ENCODE measurements at regions not wholly inside any gene's neighbourhood (a gene's known extent, or its start where the extent isn't known, plus 50 kb on each side); places are given as distances from the start of the nearest gene placed in this dataset.

DNA sequence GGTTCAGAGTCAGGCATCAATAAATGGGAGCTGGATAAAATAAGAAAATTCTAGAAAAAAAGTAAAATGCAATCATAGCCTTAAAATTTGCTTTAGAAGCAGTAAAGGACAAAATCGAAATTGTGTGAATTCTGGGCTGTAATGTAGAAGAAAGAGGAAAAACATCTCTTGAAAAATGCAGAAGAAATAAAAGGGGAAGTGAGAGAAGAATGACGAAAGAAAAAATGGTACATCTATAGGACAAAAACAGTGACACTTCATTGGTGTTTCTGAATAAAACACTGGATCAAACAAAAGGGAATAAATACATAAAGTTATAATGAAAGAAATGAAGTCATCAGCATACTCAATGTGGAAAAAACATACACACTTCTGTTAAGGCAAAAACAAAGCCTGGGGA lies 642.3 kb downstream of the ACTL7B start:
- no peak for FAIRE-seq

DNA sequence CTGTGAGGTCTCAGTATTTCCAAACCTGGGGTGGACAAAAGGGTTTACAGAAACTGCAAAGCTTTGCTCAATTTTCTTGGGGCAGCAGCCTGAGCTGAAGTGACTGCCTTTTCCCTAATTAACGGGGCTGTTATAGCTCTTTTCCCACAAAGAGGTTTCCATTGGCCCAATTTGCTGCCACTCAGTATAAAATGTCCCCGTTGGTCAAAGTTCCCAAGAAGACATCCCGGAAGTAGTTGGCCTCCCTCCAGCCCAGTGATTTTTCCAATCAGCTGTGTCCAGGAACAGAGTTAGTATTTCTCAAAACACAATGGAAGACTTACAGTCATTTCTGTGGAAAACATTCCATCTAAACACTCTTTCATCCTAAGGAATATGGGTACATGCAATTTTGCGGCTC lies 643.6 kb downstream of the ACTL7B start:
- FAIRE-seq: no peak

DNA sequence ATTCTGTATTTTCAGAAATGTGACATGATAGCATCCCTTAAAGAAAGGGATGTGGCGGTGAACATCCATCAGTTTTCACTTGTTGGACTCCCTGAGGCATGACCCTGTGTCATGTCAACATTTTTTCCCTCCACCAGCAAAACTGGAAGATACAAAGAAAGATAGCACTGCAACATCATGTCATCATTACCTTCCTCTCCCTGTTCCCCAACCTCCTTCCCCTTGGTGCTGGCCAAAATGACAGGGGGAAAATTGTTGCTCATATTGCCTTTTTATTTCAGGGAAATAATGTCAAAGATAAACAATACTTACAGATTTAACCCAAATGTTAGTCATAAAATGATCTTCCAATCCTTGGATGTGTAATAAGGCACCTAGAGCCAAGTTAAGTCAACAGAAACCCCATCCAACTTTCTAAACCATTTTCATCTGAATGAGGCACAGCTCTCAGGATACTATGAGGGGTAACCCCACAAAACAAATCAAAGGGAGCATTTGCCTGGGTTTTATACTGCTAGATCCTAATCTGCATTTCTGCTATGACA lies 644.3 kb downstream of the ACTL7B start:
- FAIRE-seq: no peak

DNA sequence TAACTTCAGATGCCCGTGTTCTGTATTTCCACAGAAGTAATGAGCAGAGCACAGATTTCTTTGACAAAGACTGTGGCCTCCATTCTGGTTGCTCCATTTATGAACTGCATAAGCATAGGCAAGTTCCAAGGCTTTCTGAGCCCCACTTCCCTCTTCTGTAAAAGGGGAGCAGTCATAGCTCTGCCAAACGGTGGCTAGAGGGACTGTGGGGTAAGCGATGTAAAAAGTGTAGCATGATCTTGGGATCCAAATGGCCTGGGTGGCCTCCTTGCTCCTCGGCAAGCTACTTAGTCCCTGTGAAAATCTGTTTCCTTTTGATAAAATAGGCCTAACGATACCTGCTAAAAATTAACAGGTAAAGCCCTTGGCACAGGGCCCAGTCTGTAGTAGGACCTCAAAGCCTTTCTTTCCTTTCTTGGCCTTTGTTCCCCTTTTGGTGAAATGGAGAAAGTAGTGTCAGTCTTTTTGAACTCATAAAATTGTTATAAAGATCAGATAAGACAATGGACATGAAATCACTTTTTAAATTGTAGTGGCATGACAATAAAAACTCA lies 646.6 kb downstream of the ACTL7B start:
- FAIRE-seq: no peak

DNA sequence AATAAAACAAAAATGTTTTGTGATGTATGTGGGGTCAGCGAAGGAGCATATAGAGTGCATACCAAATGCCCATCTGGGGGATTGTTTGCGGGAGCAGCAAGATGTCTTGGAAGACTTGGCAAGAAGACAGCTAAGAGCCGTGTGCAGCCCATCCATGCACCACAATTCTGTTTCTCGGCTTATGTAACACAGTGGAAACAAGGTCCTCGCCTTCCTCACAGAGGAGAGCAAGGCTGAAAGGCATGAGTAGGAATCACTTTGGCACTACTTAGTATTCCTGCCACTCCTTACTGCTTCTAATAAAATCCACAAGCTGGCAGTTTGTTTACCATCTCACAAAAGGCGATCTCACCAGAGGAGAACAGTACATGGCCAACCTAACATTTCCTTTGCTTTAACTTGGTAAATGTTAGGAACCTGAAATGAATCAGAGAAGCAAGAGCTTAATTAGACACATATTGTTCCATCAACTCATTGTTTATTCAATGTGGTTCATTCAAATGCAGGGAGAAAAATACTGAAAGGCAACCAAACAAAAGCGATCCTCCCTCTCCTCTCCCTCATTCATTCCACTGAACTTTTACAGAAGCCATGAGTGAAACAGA lies 648.1 kb downstream of the ACTL7B start:
- no peak for FAIRE-seq

DNA sequence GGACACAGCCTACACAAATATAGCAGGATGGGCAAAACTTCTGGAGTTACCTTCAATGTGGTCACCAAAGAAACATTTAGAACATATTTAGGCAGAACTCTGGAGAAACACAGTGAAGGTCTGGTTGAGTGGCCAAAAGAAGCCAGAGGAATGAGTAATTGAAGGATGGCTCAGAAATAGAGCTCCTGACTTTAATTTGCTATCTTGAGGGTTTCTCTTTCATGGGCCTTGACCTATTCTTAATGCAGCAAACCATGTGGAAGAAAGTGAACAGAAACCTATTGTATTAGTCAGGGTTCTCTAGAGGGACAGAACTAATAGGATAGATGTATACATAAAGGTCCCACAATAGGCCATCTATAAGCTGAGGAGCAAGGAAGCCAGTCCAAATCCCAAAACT lies 650.5 kb downstream of the ACTL7B start:
- FAIRE-seq: no peak

DNA sequence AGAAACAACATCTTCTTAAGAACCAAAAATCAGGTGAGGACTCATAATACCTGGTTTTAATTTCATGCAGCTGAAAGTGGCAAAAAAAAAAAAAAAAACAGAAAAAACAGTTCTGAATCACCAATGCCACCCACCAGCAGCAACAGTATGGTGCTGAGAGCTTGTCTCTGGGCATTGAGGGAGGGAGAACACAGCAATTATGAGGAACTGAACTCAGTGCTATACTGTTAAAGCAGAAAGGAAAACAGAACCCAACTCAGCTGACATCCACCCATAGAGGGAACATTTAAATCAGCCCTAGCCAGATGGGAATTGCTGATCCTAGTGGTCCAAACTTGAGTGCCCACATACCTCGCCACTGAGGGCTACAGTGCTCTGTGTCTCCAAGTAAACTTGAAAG lies 657.9 kb downstream of the ACTL7B start:
- FAIRE-seq: no peak

DNA sequence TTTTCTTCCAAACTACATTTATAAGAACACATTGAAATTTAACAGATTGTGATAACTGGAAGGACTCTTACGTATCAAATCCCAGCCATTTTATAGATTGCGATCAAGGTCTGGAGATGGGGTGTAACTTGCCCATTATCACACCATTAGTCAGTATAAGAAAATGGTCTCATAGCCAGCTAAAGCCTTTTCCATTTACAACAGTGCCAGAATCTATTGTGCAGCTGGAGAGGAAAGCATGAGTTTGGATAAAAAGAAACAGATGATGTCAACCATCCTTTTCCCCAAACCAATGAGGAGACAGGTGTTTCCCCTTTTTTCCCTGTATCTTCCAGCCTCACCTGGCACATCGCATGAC lies 658.8 kb downstream of the ACTL7B start:
- FAIRE-seq: no peak

DNA sequence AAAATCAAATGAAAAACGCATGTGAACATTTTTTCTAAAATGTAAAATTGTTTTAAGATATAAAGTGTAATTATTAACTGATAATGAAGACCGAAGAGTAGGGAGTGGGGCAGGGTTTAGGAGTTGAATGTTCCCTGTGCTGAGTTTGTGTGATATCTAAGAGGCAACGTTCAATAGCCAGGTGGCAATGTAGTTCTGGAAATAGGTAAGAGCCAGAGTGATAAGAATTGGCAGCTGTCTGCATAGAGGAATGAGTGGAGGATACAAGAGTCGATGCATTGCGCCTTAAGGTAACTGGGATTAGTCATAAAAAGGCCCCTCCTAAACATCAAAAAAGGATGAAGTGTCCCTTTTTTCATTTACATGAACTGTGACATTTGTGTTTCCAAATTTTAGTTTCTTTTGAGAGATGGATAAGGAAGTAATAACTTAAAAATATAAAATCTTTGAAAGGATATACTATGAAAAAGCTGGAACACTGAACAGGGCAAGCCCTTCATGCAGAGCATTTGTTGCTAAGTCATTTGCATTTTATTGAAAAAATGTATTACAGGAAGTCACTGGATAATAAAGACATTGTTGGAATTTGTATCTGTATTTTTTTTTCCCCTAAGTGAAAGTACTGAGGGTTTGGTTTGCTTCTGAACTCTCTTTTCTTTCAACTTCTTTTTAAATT lies 659.3 kb downstream of the ACTL7B start:
- no peak for FAIRE-seq

DNA sequence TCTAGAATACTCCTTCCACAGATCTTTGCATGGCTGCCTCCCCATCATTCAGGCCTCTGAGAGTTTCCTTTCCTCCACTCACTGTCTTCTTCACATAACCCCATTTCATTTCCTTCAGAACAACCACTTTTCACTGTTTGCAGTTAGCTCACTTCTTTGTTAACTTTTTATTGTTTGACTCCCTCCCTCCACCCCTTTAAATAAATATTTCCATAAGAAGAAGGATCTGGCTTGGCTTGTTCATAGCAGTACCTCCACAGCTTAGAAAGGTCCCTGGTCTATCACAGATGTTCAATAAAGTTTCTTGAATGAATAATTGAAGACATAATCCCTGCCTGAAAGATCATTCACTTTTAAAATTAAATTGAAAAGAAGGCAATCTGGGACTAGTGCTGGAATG lies 661.6 kb downstream of the ACTL7B start:
- no peak for FAIRE-seq

DNA sequence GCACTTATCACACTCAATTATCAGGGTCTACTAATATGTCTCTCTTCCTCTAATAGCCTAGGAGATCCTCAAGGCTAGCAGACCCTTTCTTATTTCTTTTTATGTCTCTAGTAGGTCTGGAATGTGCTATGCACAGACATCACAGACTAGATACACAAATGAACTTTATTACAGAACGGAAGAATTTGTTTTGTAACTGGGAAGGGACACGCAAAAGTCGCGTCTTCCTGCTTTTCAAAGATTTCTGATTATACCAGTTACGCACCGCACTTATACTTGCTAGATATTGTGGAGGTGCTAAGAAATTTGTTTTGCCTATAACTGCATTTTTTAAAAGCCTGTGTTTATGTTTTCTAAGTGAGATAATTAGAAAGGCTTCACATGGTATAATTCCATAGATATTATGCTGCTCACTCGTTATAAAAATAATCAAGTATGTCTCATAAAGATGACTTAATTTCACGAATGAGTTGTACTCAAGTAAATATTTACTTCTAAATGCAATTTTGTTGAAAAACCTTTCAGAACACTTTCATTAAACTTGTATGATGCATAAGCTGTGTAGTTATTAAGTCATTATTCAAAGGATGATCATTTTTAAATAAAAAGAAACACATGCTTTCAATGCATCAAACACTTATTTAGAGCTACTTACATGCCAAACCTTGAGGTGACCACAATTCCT lies 662.6 kb downstream of the ACTL7B start:
- no peak for FAIRE-seq

DNA sequence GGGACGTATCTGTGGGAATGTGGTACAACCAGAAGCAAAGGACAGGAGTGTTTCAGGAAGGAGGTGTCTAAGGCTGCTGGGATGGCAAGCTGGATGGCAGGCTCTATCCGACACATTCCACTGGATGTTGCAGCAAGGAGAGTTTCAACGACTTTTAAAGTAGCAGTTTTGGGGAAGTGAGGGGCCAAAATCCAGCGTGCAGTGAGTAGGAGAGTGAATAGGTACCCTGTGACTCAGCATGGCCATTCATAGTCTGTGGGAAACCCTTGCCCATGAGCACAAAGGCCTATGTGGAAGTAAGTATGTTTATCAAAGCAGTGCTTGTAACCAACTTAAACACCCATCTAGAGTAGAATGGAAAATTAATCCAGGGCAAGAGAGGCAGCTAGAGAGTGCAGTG lies 664.7 kb downstream of the ACTL7B start:
- no peak for FAIRE-seq

DNA sequence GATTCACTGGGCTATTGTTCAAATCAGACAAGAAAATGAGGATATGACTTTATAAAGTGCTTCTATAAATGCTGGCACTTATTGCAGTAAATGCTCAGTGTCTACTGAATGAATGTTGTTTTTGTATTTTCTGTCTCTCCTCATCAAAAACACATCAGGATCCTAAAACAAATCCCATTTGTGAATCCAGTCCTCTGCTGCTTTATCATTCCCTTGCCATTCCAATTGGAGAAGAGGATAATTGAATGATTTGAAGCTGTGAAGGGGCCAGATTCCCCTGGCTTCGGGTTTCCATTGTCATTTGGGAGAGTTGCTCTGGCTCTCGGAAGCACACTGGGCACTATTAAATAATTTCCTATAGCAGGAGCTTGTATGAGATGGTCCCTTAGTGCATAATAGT lies 666.8 kb downstream of the ACTL7B start:
- no peak for FAIRE-seq

DNA sequence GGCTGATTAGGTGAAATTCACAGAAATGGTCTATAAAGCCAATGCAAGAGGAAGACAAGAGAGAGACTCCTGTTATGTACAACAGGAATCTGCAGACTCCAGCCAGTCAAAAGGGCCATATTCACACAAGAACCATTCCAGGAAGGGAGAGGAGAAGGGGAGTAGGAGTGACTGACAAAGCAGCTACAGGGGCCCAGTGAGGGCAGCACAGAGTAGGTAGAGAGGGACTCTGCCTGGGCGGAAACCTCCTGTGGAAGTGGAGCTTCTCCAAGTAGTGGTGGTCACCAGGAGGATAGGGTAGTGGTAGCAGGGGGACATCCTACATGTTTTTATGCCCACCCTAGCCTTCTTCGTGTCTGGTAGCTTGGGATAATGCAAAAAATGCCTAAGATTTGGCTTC lies 667.3 kb downstream of the ACTL7B start:
- FAIRE-seq: no peak

DNA sequence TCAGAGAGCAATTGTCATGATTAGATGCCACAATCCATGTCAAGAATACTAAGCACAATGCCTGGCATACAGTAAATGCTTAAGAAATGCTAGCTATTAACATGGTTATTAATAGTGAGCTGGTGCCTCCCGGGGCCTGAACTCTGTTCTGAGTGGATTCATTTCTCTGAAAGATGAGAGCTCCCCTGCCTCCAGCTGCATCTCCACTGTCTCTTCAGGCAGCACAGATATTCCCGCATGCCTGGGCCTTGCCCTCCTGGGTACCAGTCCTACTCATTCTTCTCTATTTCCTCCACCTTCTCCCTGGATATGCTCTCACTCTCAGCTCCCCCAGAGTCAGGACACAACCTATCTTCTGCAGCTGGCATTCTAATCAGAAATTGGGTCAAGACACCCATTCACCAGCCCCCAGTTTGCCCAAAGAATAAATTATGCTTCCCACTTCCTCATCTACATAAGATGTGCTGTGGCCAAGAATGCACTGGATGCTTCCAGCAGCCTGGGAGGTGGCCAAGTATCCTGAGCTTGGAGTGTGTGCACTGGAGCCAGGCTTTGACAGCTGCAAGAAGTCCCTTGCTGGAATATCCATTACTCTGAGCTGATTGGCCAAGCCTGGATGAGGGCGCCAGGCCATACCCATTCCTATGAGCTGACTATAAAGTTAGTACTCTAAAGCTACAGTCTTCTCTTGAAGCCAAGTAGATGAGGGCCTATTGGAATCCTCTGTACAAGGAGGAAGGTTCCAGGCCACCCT lies 669.0 kb downstream of the ACTL7B start:
- no peak for FAIRE-seq

DNA sequence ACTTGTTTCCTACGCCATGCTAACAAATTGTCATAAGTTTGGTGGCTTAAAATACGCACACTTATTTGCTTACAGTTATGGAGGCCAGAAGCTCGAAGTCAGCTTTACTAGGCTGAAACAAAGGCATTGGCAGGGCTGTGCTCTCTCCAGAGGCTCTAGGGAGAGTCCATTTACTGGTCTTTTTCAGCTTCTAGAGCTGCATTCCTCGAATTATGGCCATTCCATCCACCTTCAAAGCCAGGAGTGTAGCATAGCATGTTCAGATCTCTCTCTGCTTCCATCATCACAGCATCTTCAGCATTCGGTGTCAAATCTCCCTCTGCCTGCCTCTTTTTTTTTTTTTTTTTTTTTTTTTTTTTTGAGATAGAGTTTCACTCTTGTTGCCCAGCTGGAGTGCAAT lies 670.2 kb downstream of the ACTL7B start:
- FAIRE-seq: no peak

DNA sequence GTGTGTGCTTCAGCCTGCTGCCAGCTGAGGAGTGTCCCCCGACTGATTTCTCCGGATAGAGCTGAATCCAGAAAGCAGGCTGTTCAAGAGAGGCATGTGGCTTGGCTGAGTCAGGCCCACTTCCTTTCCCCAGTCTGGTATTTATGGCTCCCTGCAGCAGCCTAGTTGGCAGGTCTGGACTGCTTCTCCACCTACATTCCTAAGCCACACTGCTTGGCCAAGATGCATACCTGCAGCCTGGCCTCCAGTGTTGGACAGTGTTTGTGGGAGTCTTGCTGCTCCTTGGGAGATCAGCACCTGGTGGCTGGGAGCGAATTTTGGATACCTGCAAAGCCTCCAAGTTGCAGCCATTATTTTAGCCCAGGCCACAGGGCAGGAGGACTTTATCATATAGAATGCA lies 670.8 kb downstream of the ACTL7B start:
- FAIRE-seq: no peak

DNA sequence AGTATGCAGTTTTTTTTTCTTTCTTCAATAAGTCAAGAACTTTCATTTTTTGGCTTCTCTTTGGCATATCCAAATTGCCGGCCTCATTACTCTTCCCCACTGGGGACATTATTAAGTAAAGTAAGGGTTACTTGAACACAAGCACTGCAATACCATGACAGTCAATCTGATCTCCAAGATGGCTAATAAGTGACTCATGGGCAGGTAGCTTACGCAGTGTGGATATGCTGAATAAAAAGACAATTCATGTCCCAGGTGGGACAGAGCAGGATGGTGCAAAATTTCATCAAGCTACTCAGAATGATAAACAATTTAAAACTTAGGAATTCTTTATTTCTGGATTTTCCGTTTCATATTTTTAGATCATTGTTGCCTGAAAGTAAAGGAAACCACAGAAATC lies 671.8 kb downstream of the ACTL7B start:
- FAIRE-seq: no peak

DNA sequence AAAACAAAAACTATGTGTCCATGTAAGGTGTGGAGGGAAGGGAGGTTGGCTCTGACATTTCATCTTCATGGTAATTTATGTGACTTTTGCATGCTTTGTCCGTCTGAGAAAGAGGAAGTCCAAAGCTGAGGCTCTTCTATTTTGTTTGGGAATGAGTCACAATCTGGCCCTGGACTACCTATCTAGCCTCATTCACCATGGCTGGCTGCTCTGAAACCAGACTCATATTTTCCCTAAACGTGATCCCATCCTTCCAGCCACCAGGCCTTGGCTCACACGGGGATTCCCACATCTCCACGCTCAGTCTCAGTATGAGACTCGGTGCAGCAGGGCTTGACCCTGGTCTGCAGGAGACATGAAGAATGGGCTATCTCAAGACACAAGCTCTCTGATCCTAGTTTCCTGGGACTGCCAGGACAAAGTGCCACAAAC lies 672.8 kb downstream of the ACTL7B start:
- FAIRE-seq: no peak

DNA sequence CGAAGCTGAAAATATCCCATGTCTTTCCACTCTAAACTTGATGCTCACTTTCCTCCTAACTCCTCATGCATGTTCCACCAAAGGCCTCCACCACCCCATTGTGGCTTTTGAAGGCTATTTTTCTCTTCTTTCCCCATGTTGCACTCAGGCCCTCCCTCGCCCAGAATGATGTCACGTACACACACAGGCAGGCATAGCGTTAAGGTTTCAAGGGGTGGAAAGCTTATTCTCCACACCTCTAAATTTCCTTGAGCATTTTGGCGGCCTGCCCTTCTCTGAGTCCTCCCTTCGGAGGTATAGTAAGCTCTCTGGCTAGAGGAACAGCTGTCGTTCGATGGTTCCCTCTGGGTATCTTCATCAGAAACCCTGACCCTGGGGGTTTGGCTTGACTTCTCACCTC lies 673.5 kb downstream of the ACTL7B start:
- no peak for FAIRE-seq

DNA sequence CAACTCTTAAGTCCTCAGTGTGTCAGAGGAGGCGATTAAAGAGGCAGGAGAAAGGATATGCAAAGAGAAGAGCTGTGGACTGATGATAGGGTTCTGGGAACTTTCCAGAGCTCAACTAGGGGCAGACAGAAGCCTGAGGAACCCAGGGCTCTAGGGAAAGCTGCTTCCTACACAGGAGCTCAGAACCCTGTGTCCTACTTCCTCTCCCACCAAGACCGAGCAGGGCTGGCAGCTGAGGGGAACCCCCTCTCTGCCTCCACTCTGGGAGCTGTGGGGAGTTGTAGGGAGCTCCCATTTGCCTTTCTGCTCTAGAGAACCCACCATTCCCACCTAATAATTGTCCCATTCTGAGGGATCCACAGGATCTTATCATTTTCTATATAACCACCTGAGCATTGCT lies 674.3 kb downstream of the ACTL7B start:
- FAIRE-seq: no peak

DNA sequence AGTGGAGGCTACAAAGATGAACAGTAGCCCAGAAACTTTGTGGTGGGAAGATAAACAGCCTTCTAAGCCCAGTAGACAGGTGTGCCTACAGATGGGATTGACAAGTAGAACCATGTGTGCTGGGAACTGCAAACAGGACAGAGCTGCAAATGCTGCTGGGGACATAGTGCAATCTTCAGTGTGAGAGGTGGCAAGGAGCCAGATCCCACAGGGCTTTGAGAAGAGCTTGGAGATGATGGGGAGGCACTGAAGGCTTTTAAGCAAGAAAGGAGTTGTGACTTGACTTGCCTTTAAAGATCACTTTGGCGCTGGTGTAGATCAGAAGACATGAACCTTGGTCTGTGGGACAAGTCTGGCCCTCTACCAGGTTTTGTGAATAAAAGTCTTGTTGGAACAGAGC lies 675.2 kb downstream of the ACTL7B start:
- FAIRE-seq: no peak

DNA sequence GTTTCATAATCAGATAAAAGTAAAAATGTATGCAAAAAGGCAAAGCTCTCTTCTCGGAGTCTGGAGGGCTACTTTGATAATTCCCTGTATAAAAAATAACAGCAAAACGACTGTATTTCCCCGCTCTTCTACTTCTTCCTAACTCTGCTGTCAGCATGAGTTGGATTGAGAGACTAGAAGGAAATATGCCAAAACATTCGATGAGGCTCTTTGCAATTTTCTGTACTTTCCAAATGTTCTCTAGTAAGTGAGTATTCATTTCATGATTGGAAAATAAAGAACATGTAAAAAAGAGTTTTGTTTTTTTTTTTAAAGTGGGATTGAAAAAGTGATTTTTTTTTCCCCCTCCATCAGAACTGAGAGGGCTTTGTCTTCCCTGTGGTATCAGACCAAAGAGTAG lies 677.5 kb downstream of the ACTL7B start:
- no peak for FAIRE-seq

All from G401.6 (cell line).